ENCODE measurements at regions not wholly inside any gene's neighbourhood (a gene's known extent, or its start where the extent isn't known, plus 50 kb on each side); places are given as distances from the start of the nearest gene placed in this dataset.
A peak's percentile ranks its signal among the peaks of the same experiment; 100 is the strongest.

GRCh38 chr3:89042236-89042835 is 65.1 kb upstream of the EPHA3 start:
- peak; percentile 3 for DNase-seq (ENCODE audit: low read depth)

- no peak for DNase-seq (ENCODE audit: low read depth)
Measured at GRCh38 chr3:89043406-89043932, 64.0 kb upstream of the EPHA3 start.

- DNase-seq (ENCODE audit: low read depth), result no peak
Measured at GRCh38 chr3:89046661-89047060, 60.8 kb upstream of the EPHA3 start.

- DNase-seq (ENCODE audit: low read depth), result no peak
Measured at GRCh38 chr3:89049119-89049518, 58.3 kb upstream of the EPHA3 start.

GRCh38 chr3:89052386-89052785 is 55.0 kb upstream of the EPHA3 start:
- DNase-seq (ENCODE audit: low read depth), result no peak

GRCh38 chr3:89057398-89057797 is 50.0 kb upstream of the EPHA3 start:
- DNase-seq (ENCODE audit: low read depth), result no peak
